H1 (cell line): ENCODE measurements at regions not wholly inside any gene's neighbourhood (a gene's known extent, or its start where the extent isn't known, plus 50 kb on each side); places are given as distances from the start of the nearest gene placed in this dataset.

Source experiments
- BRCA1 ChIP-seq: IDR thresholded peaks from 2 replicates; pipeline ENCODE4 v1.6.1; 2012; ENCODE audit warnings: low read depth, low read length, improper control_type of control experiment
- RXRA ChIP-seq: IDR thresholded peaks from 2 replicates; pipeline ENCODE4 v1.6.1; 2011; ENCODE audit warnings: low read depth, mild to moderate bottlenecking, low read length, moderate library complexity; ENCODE audit not compliant: insufficient read depth

DNA sequence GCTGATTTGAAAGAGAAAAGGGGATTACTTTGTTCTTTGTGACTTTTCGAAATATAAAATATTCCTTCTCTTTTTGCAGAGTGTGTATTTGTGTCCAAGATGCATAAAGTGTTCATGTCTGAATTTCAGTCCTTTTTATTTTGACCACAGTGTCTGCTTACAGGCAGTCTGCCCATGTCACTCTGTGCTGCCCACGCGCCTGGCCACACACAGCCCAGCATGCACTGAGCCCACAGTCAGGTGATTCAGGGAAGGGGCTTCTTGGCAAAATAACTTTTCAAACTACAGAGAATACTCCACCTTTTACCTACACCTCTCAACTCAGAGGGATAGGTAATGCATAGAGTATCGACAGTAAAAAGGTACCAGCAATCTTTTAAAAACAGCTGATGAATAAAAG is 142.5 kb upstream of the TRPC4 start (continued):
- no peak for TF ChIP-seq RXRA
- no peak for TF ChIP-seq BRCA1
